Mesendoderm (in vitro differentiated cells): ENCODE measurements at regions not wholly inside any gene's neighbourhood (a gene's known extent, or its start where the extent isn't known, plus 50 kb on each side); places are given as distances from the start of the nearest gene placed in this dataset.

Experiments used
- DNase-seq: peaks from one replicate; pipeline ENCODE4 v3.0.0; 2013
- H2AK5ac ChIP-seq: 2 replicates; pipeline ENCODE4 v1.6.1; 2013; ENCODE audit warnings: low read length, inconsistent platforms
- H2BK120ac ChIP-seq: 2 replicates; pipeline ENCODE4 v1.6.1; 2013; ENCODE audit warnings: low read depth, mild to moderate bottlenecking, low read length, moderate library complexity, mixed read lengths
- H2BK15ac ChIP-seq: replicated peaks from 2 replicates; pipeline ENCODE4 v1.6.1; 2013; ENCODE audit warnings: low read depth, mild to moderate bottlenecking, moderate library complexity
- H2BK5ac ChIP-seq: 2 replicates; pipeline ENCODE4 v1.6.1; 2013; ENCODE audit warnings: low read length, inconsistent platforms
- H3K18ac ChIP-seq: 2 replicates; pipeline ENCODE4 v1.6.1; 2013; ENCODE audit warnings: mild to moderate bottlenecking, low read length, mixed read lengths
- H3K23ac ChIP-seq: one replicate; pipeline ENCODE4 v1.6.1; 2013; ENCODE audit warnings: low read length
- H3K27ac ChIP-seq: 2 replicates; pipeline ENCODE4 v1.5.1; 2013; ENCODE audit warnings: low read depth, mild to moderate bottlenecking, inconsistent platforms, low read length, moderate library complexity
- H3K27me3 ChIP-seq: 2 replicates; pipeline ENCODE4 v1.6.1; 2013; ENCODE audit warnings: low read length, control low read depth, mild to moderate bottlenecking, inconsistent platforms; ENCODE audit not compliant: insufficient read depth, poor library complexity
- H3K36me3 ChIP-seq: 2 replicates; pipeline ENCODE4 v1.6.1; 2013; ENCODE audit warnings: low read length, inconsistent platforms; ENCODE audit not compliant: control insufficient read depth, insufficient read depth
- H3K4ac ChIP-seq: one replicate; pipeline ENCODE4 v1.6.1; 2013; ENCODE audit warnings: low read depth, mild to moderate bottlenecking, low read length, moderate library complexity
- H3K4me1 ChIP-seq: 2 replicates; pipeline ENCODE4 v1.6.1; 2013; ENCODE audit warnings: low read depth, low read length, inconsistent platforms; ENCODE audit not compliant: control insufficient read depth
- H3K4me2 ChIP-seq: 2 replicates; pipeline ENCODE4 v1.6.1; 2013; ENCODE audit warnings: low read length
- H3K4me3 ChIP-seq: 2 replicates; pipeline ENCODE4 v1.5.1; 2013; ENCODE audit warnings: mild to moderate bottlenecking, low read length
- H3K56ac ChIP-seq: one replicate; pipeline ENCODE4 v1.6.1; 2013; ENCODE audit warnings: low read length
- H3K79me1 ChIP-seq: 2 replicates; pipeline ENCODE4 v1.6.1; 2013; ENCODE audit warnings: low read length, inconsistent platforms
- H3K79me2 ChIP-seq: 2 replicates; pipeline ENCODE4 v1.6.1; 2013; ENCODE audit warnings: mild to moderate bottlenecking, low read length; ENCODE audit not compliant: control insufficient read depth, insufficient read depth
- H3K9ac ChIP-seq: 2 replicates; pipeline ENCODE4 v1.6.1; 2013; ENCODE audit warnings: low read length, inconsistent platforms
- H4K5ac ChIP-seq: one replicate; pipeline ENCODE4 v1.6.1; 2013; ENCODE audit warnings: low read length
- H4K8ac ChIP-seq: one replicate; pipeline ENCODE4 v1.6.1; 2013; ENCODE audit warnings: low read depth, mild to moderate bottlenecking, control low read depth, low read length, moderate library complexity
- WGBS: extraction: QIAGEN DNeasy Blood & Tissue Kit; methylation state at CpG from one replicate; pipeline ENCODE4 v1.1.7; 2013; ENCODE audit warnings: low lambda C conversion rate, missing lambda C conversion rate; ENCODE audit not compliant: insufficient coverage; ENCODE audit errors: extremely low coverage; 5-methylcytosine and 5-hydroxymethylcytosine counted together

DNA sequence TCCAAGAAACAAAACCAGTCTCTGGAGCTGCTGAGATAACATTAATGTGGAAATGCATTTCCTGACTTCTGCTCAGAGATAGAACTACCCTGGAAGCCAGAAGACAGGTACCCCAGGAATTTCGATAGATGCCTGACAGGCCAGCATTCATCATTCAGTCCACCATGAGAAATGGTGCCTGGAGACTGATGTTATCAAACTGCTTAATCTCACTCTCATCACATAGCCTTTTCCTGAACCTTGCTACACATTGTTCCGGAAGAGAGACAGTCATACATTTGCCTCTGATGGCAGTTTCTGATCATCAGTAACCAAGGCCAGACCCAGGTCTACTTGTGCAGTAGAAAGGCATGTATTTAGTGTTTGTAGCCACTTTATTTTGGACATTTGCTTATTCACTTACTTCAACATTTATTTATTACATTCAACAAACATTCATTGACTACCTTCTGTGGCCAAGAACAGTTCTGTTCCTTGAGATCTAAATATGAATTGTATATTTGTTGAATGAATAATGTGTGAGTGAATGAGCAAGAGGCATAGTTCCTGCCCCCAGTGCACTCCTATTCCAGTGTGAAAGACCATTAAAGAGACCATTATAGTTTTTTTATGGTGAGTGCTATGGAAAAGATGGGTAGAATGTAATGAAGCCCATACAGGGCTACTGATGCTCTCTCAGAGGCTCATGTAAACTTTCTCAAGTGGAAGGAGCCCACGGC, 485.7 kb downstream of the NUF2 start:
- Histone ChIP-seq H3K4me3 (no peak overlapping the region), H3K27me3 (no peaks in the 10 kb centered on the region), H3K18ac (peak overlapping the region; percentile 12), H3K79me2 (no peaks in the 10 kb centered on the region), H3K79me1 (no peaks in the 10 kb centered on the region), H3K56ac (no peak overlapping the region), H2BK5ac (no peak overlapping the region), H3K4ac (peak overlapping the region; percentile 79), H3K36me3 (no peaks in the 10 kb centered on the region), H4K8ac (no peak overlapping the region), H2BK15ac (no peak overlapping the region), H4K5ac (no peak overlapping the region), H3K9ac (no peak overlapping the region), H3K4me2 (no peak overlapping the region), H3K27ac (no peak overlapping the region), H2BK120ac (no peak overlapping the region), H3K4me1 (no peaks in the 10 kb centered on the region), H2AK5ac (no peak overlapping the region), H3K23ac (no peak overlapping the region)
- no peak for DNase-seq
- WGBS: no CpG with 5 or more reads among the region's 3 CpGs

DNA sequence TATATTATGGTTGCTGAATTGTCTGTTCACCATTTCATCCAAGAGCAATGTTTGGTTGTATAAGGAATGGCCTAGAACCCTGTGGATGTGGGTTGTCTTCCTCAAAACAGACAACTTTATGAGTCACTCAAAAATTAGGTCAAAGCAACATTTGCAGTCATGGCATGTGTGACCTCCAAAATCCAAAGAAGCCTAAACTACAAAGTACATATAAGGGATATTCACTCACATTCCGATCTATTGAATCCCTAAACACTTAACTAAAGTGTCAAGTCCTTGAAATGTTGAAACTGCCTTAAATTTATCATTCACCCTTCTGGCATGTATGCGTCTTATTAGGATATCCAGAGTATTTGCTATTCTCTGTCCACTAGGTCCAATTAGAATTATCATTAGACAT, 491.5 kb downstream of the NUF2 start:
- no peak overlapping the region for H3K9ac ChIP-seq
- no peak overlapping the region for H2BK15ac ChIP-seq
- no CpG with 5 or more reads among the region's 2 CpGs for WGBS
- no peak overlapping the region for H3K18ac ChIP-seq
- no peaks in the 10 kb centered on the region for H3K4me1 ChIP-seq
- H3K4ac ChIP-seq: no peak overlapping the region
- H3K79me1 ChIP-seq: no peaks in the 10 kb centered on the region
- no peaks in the 10 kb centered on the region for H3K36me3 ChIP-seq
- H3K23ac ChIP-seq: no peak overlapping the region
- H4K8ac ChIP-seq: no peak overlapping the region
- no peak overlapping the region for H4K5ac ChIP-seq
- no peak overlapping the region for H3K27ac ChIP-seq
- no peak overlapping the region for H2BK120ac ChIP-seq
- no peak overlapping the region for H3K56ac ChIP-seq
- no peaks in the 10 kb centered on the region for H3K79me2 ChIP-seq
- no peak for DNase-seq
- H2AK5ac ChIP-seq: no peak overlapping the region
- H3K4me2 ChIP-seq: no peak overlapping the region
- no peak overlapping the region for H2BK5ac ChIP-seq
- no peak overlapping the region for H3K4me3 ChIP-seq
- no peaks in the 10 kb centered on the region for H3K27me3 ChIP-seq

DNA sequence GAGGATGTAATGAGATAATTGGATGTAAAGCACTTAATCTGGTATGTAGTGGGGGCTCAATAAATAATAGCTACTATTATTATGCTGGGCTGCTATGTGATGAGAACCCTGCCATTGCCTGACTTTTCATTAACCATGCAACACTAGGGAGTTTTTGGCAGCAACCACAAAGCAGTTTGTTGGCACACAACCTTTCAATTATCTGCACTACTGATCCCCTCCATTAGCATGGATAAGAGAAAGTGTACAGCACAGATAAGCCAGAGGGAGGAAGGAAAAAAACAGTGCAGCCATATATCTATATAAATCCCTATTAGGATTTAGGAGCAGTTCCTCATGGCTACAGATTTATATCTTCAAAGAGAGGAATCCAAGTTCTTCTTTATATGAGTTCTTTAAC, 498.5 kb downstream of the NUF2 start:
- no peak overlapping the region for H4K8ac ChIP-seq
- no peak overlapping the region for H2BK15ac ChIP-seq
- no peaks in the 10 kb centered on the region for H3K79me2 ChIP-seq
- H3K23ac ChIP-seq: no peak overlapping the region
- H3K18ac ChIP-seq: no peak overlapping the region
- H3K9ac ChIP-seq: no peak overlapping the region
- no peak overlapping the region for H3K4ac ChIP-seq
- H2AK5ac ChIP-seq: no peak overlapping the region
- H4K5ac ChIP-seq: no peak overlapping the region
- no peak overlapping the region for H3K4me2 ChIP-seq
- no peak overlapping the region for H3K4me3 ChIP-seq
- H3K79me1 ChIP-seq: no peaks in the 10 kb centered on the region
- no peak overlapping the region for H2BK120ac ChIP-seq
- H3K27me3 ChIP-seq: no peaks in the 10 kb centered on the region
- no peak for DNase-seq
- H3K27ac ChIP-seq: no peak overlapping the region
- H3K36me3 ChIP-seq: no peaks in the 10 kb centered on the region
- H3K4me1 ChIP-seq: no peaks in the 10 kb centered on the region
- H3K56ac ChIP-seq: no peak overlapping the region
- H2BK5ac ChIP-seq: no peak overlapping the region

DNA sequence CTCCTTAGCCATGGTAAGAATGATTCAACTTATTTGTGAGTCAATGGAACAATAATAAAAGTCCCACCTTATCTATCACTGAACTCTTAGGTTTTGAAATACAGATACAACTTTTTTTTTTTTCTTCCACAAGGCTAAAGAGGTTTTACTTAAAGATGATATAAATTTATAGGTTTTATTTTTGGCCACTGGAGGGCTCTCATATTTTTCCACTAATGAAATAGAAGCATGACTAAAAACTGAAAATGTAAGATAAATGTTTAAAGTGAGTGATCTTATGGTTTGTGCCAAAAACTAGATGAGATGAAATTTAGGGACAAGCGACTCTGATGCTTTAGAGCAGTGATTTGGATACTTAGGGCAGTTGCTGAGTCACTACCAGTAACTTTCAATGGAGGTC, 499.0 kb downstream of the NUF2 start:
- Histone ChIP-seq H3K4me1 (no peaks in the 10 kb centered on the region), H3K36me3 (no peaks in the 10 kb centered on the region), H3K27ac (no peak overlapping the region), H3K4me3 (no peak overlapping the region), H3K79me2 (no peaks in the 10 kb centered on the region), H2BK120ac (no peak overlapping the region), H2BK15ac (no peak overlapping the region), H3K56ac (no peak overlapping the region), H3K23ac (no peak overlapping the region), H3K27me3 (no peaks in the 10 kb centered on the region), H4K8ac (no peak overlapping the region), H3K4ac (no peak overlapping the region), H2AK5ac (no peak overlapping the region), H2BK5ac (no peak overlapping the region), H4K5ac (no peak overlapping the region), H3K18ac (no peak overlapping the region), H3K79me1 (no peaks in the 10 kb centered on the region), H3K4me2 (no peak overlapping the region), H3K9ac (no peak overlapping the region)
- WGBS: no CpG with 5 or more reads among the region's 1 CpG
- no peak for DNase-seq

DNA sequence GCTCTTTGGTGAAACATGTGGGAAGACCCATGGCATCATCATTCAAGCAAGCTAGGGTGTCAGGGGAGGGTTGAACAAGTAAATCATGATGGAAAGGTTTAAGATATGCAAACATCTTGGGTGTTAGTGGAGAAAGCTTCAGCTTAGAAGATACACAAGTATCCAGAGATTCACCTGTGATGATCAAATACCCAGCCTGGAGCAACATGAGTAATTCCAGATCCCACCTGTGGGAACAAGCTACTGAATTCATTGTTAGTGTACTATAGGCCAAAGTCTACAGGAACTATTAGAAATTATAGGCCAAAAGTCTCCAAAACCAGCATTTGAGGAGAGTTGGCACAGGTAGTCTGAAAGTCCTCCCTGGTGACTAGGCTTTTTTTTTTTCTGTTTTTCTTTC, 499.9 kb downstream of the NUF2 start:
- Histone ChIP-seq H2BK120ac (no peak overlapping the region), H3K4me1 (no peaks in the 10 kb centered on the region), H3K27ac (no peak overlapping the region), H3K56ac (no peak overlapping the region), H2BK5ac (no peak overlapping the region), H3K36me3 (no peaks in the 10 kb centered on the region), H3K79me2 (no peaks in the 10 kb centered on the region), H4K5ac (no peak overlapping the region), H2BK15ac (no peak overlapping the region), H3K4me2 (no peak overlapping the region), H3K4ac (no peak overlapping the region), H3K9ac (no peak overlapping the region), H3K79me1 (no peaks in the 10 kb centered on the region), H3K23ac (no peak overlapping the region), H2AK5ac (no peak overlapping the region), H3K27me3 (no peaks in the 10 kb centered on the region), H3K18ac (no peak overlapping the region), H3K4me3 (no peak overlapping the region), H4K8ac (no peak overlapping the region)
- DNase-seq: no peak

DNA sequence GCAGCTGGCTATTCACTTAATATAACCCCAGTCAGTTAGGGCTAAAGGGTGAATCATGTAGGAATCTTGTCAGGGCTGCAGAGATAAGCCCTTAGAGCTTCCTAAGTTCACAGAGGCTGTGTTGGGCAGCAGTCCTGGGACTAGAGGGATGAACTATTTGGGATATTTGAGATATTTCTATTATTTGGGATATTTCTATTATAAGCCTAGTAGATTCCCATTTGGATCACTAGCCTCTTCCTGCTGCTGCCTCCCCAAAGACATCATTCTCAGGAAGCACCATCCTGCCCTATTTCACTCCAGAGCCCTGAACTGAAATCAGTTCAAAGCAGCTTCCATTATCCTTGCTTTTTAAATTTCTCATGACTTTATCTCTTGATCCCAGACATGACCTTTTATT, 501.3 kb downstream of the NUF2 start:
- H3K18ac ChIP-seq: no peak overlapping the region
- H2BK5ac ChIP-seq: no peak overlapping the region

More for the DNA sequence above, 501.3 kb downstream of the NUF2 start:
- Histone ChIP-seq H3K27ac (no peak overlapping the region), H4K5ac (no peak overlapping the region), H3K4ac (no peak overlapping the region), H3K23ac (no peak overlapping the region), H3K79me2 (no peaks in the 10 kb centered on the region), H3K27me3 (no peaks in the 10 kb centered on the region), H2AK5ac (no peak overlapping the region), H3K56ac (no peak overlapping the region), H3K36me3 (no peaks in the 10 kb centered on the region), H3K9ac (no peak overlapping the region), H3K4me1 (no peaks in the 10 kb centered on the region), H3K4me2 (no peak overlapping the region), H2BK15ac (no peak overlapping the region), H2BK120ac (no peak overlapping the region), H3K79me1 (no peaks in the 10 kb centered on the region), H3K4me3 (no peak overlapping the region), H4K8ac (no peak overlapping the region)
- no peak for DNase-seq
